ENCODE measurements at regions not wholly inside any gene's neighbourhood (a gene's known extent, or its start where the extent isn't known, plus 50 kb on each side); places are given as distances from the start of the nearest gene placed in this dataset.

DNA sequence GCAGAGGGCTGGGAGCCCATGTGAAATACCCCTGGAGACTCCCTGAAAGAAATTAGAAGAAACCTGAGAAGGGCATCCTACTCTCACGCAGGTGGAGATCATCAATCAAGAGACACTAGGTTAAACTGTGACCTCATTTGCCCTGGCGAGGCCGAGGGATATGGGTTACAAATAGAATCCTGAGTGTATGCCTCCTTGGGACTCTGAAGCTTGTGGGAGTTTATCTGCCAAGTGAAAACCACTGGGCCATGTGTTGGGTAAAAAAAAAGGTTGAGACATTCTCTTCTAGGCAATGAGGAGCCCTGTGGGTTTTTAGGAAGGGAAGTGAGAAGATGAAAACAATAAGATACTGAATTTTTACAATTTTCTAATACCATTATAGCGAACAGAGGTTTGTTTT lies 160.7 kb upstream of the ARID2 start:
- POLR2A ChIA-PET = no interaction called here
- no peak overlapping the region for H3K4me3 ChIP-seq (ENCODE audit: low read depth, low read length)
- H3K9me3 ChIP-seq (ENCODE audit: control insufficient read depth, insufficient read depth, low read depth, low read length) = no peaks in the 10 kb centered on the region
- CTCF ChIA-PET = no interaction called here
- no peaks in the 10 kb centered on the region for H3K4me1 ChIP-seq (ENCODE audit: control insufficient read depth, insufficient read depth, low read length)
- no peaks in the 10 kb centered on the region for H3K36me3 ChIP-seq (ENCODE audit: control insufficient read depth in 2 of 2, insufficient read depth in 1 of 2, low read length in 2 of 2)
- no peak overlapping the region for H3K27ac ChIP-seq (ENCODE audit: extremely low read depth, low read depth, low read length)
- TF ChIP-seq ZNF670 (tag by site-specific recombination; IDR thresholded peaks at IDR 0.05; ENCODE audit: low read depth) = no peak
- TF ChIP-seq ZNF292 (tag by site-specific recombination; IDR thresholded peaks at IDR 0.05; ENCODE audit: borderline replicate concordance, low read depth) = no peak
- no peak for TF ChIP-seq ZNF561 (tag by site-specific recombination; IDR thresholded peaks at IDR 0.05; ENCODE audit: borderline replicate concordance)
- TF ChIP-seq, protein P1, sequence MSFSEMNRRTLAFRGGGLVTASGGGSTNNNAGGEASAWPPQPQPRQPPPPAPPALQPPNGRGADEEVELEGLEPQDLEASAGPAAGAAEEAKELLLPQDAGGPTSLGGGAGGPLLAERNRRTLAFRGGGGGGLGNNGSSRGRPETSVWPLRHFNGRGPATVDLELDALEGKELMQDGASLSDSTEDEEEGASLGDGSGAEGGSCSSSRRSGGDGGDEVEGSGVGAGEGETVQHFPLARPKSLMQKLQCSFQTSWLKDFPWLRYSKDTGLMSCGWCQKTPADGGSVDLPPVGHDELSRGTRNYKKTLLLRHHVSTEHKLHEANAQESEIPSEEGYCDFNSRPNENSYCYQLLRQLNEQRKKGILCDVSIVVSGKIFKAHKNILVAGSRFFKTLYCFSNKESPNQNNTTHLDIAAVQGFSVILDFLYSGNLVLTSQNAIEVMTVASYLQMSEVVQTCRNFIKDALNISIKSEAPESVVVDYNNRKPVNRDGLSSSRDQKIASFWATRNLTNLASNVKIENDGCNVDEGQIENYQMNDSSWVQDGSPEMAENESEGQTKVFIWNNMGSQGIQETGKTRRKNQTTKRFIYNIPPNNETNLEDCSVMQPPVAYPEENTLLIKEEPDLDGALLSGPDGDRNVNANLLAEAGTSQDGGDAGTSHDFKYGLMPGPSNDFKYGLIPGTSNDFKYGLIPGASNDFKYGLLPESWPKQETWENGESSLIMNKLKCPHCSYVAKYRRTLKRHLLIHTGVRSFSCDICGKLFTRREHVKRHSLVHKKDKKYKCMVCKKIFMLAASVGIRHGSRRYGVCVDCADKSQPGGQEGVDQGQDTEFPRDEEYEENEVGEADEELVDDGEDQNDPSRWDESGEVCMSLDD (tag by site-specific recombination; IDR thresholded peaks at IDR 0.05) = no peak
- no peak for TF ChIP-seq ZNF175 (tag by site-specific recombination; IDR thresholded peaks at IDR 0.05)
- TF ChIP-seq ZNF394 (tag by site-specific recombination; IDR thresholded peaks at IDR 0.05; ENCODE audit: borderline replicate concordance) = no peak
- no peak for TF ChIP-seq SP7 (tag by site-specific recombination; IDR thresholded peaks at IDR 0.05)
- TF ChIP-seq ZNF146 (tag by site-specific recombination; IDR thresholded peaks at IDR 0.05) = no peak
- no peak for TF ChIP-seq ZNF391 (tag by site-specific recombination; IDR thresholded peaks at IDR 0.05; ENCODE audit: borderline replicate concordance, low read depth)
- TF ChIP-seq ZNF341 (tag by site-specific recombination; IDR thresholded peaks at IDR 0.05; ENCODE audit: low read depth) = no peak

GRCh38 chr12:45570501-45570900 lies 159.0 kb upstream of the ARID2 start:
- ChIA-PET CTCF (no interaction called here), POLR2A (no interaction called here)
- Histone ChIP-seq H3K27ac (ENCODE audit: extremely low read depth, low read depth, low read length) (no peak overlapping the region), H3K4me3 (ENCODE audit: low read depth, low read length) (no peak overlapping the region), H3K9me3 (ENCODE audit: control insufficient read depth, insufficient read depth, low read depth, low read length) (no peaks in the 10 kb centered on the region), H3K36me3 (ENCODE audit: control insufficient read depth in 2 of 2, insufficient read depth in 1 of 2, low read length in 2 of 2) (no peaks in the 10 kb centered on the region), H3K4me1 (ENCODE audit: control insufficient read depth, insufficient read depth, low read length) (no peaks in the 10 kb centered on the region)
- TF ChIP-seq ZBTB17 (tag by site-specific recombination; IDR thresholded peaks at IDR 0.05) (peak; percentile 92), ZBTB1 (tag by site-specific recombination; IDR thresholded peaks at IDR 0.05) (no peak)

DNA sequence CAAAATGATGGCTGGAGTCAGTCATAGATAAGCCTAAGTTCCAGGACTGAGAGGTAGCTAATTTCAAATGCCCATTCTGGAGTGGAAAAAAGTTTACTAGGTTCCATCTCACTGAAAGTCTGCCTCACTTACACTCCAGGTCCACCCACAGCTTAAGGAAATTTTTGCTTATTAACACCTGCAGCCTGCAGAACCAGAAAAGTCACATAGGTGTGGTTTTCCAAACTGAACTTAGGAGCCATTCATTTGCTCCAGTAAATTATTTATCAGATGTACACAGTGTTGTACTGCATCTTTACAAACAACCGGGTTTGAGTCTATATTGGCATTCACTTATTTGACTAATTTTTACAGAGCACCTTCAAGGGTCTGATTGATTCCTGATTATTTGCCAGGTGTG lies 157.4 kb upstream of the ARID2 start:
- Histone ChIP-seq H3K4me1 (ENCODE audit: control insufficient read depth, insufficient read depth, low read length) (no peaks in the 10 kb centered on the region), H3K27ac (ENCODE audit: extremely low read depth, low read depth, low read length) (no peak overlapping the region), H3K4me3 (ENCODE audit: low read depth, low read length) (no peak overlapping the region), H3K36me3 (ENCODE audit: control insufficient read depth in 2 of 2, insufficient read depth in 1 of 2, low read length in 2 of 2) (no peaks in the 10 kb centered on the region), H3K9me3 (ENCODE audit: control insufficient read depth, insufficient read depth, low read depth, low read length) (no peaks in the 10 kb centered on the region)
- ChIA-PET POLR2A (no interaction called here), CTCF (no interaction called here)
- TF ChIP-seq YY2 (tag by site-specific recombination; IDR thresholded peaks at IDR 0.05) (no peak), ZBTB48 (tag by site-specific recombination; IDR thresholded peaks at IDR 0.05) (no peak), HOXD13 (CRISPR knock-in tag; IDR thresholded peaks at IDR 0.05; ENCODE audit: borderline replicate concordance) (no peak)
- TF ChIP-seq, protein P1 (tag by site-specific recombination; IDR thresholded peaks at IDR 0.05) = no peak
- TF ChIP-seq, protein P2, sequence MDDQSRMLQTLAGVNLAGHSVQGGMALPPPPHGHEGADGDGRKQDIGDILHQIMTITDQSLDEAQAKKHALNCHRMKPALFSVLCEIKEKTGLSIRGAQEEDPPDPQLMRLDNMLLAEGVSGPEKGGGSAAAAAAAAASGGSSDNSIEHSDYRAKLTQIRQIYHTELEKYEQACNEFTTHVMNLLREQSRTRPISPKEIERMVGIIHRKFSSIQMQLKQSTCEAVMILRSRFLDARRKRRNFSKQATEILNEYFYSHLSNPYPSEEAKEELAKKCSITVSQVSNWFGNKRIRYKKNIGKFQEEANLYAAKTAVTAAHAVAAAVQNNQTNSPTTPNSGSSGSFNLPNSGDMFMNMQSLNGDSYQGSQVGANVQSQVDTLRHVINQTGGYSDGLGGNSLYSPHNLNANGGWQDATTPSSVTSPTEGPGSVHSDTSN (CRISPR knock-in tag; IDR thresholded peaks at IDR 0.05) = no peak

Measured in HEK293 (cell line).